Keratinocyte (primary cell): ENCODE measurements at regions not wholly inside any gene's neighbourhood (a gene's known extent, or its start where the extent isn't known, plus 50 kb on each side); places are given as distances from the start of the nearest gene placed in this dataset.

Experiments used
- EZH2 ChIP-seq: IDR thresholded peaks from one replicate; pipeline ENCODE4 v1.6.1; 2012; ENCODE audit warnings: inconsistent platforms, mild to moderate bottlenecking, low read length, moderate library complexity
- TF ChIP-seq, protein P1 (sequence below), 3 experiments: IDR thresholded peaks in 1 of 3; conservative IDR thresholded peaks in 1 of 3; optimal IDR thresholded peaks in 1 of 3; 2 replicates in 2 of 3; 3 replicates in 1 of 3; pipeline versions ENCODE3 to v1.5.1; 2011; ENCODE audit warnings: low read length in 3 of 3, mild to moderate bottlenecking in 3 of 3, moderate library complexity in 2 of 3, control low read depth in 1 of 3, inconsistent platforms in 1 of 3; ENCODE audit not compliant: insufficient read depth in 2 of 3; ENCODE audit errors: extremely low read depth in 1 of 3

DNA sequence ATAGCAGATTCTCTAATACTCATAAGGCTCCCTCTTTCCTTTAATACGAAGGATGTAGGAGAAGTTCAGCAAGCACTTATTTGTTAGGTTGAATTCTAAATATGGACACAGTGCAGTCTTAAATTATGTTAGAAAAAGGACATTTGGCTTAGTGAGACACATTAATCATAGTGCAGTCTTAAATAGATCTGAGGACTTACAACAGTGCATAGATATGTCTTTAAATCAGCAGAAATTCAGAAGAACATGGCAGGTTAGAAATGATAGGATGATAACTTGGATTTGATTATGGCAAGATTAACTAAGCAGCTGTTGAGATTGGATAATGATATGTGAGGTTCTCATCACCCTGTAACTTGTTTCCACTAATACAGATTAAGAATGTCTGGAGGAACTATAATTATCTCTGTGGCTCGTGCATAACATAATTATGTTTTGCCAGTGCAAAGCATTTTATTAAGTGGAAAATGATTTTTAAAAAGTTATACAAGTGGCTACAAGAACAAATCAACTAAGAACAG, 485.9 kb downstream of the USP25 start:
- TF ChIP-seq EZH2, result no peak
- TF ChIP-seq, protein P1, sequence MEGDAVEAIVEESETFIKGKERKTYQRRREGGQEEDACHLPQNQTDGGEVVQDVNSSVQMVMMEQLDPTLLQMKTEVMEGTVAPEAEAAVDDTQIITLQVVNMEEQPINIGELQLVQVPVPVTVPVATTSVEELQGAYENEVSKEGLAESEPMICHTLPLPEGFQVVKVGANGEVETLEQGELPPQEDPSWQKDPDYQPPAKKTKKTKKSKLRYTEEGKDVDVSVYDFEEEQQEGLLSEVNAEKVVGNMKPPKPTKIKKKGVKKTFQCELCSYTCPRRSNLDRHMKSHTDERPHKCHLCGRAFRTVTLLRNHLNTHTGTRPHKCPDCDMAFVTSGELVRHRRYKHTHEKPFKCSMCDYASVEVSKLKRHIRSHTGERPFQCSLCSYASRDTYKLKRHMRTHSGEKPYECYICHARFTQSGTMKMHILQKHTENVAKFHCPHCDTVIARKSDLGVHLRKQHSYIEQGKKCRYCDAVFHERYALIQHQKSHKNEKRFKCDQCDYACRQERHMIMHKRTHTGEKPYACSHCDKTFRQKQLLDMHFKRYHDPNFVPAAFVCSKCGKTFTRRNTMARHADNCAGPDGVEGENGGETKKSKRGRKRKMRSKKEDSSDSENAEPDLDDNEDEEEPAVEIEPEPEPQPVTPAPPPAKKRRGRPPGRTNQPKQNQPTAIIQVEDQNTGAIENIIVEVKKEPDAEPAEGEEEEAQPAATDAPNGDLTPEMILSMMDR (optimal IDR thresholded peaks at IDR 0.05 in 1 of 3, IDR thresholded peaks at IDR 0.05 in 1 of 3, conservative IDR thresholded peaks at IDR 0.05 in 1 of 3; ENCODE audit: extremely low read depth in 1 of 3, insufficient read depth in 2 of 3, low read length in 3 of 3), result no peak
